OCI-LY3 (cell line): ENCODE measurements at regions not wholly inside any gene's neighbourhood (a gene's known extent, or its start where the extent isn't known, plus 50 kb on each side); places are given as distances from the start of the nearest gene placed in this dataset.

Experiments
- EZH2phosphoT487 ChIP-seq: fragments of 200-600 bp; shearing (Covaris generic); IDR thresholded peaks from 2 replicates; pipeline ENCODE4 v1.6.1; 2018; ENCODE audit warnings: antibody characterized with exemption, mixed run types, low read depth
- TF ChIP-seq, protein P1 (sequence below): fragments of 200-600, 300-600 bp; sonication (generic); IDR thresholded peaks from 2 replicates; pipeline ENCODE4 v1.5.1; 2014; ENCODE audit warnings: antibody characterized with exemption, low read length, low read depth

- TF ChIP-seq, protein P1, sequence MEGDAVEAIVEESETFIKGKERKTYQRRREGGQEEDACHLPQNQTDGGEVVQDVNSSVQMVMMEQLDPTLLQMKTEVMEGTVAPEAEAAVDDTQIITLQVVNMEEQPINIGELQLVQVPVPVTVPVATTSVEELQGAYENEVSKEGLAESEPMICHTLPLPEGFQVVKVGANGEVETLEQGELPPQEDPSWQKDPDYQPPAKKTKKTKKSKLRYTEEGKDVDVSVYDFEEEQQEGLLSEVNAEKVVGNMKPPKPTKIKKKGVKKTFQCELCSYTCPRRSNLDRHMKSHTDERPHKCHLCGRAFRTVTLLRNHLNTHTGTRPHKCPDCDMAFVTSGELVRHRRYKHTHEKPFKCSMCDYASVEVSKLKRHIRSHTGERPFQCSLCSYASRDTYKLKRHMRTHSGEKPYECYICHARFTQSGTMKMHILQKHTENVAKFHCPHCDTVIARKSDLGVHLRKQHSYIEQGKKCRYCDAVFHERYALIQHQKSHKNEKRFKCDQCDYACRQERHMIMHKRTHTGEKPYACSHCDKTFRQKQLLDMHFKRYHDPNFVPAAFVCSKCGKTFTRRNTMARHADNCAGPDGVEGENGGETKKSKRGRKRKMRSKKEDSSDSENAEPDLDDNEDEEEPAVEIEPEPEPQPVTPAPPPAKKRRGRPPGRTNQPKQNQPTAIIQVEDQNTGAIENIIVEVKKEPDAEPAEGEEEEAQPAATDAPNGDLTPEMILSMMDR, result no peak
- no peak for TF ChIP-seq EZH2phosphoT487
Measured at GRCh38 chr20:59391975-59392374, 91.6 kb downstream of the EDN3 start.
